MV-4-11 (cell line): ENCODE measurements at regions not wholly inside any gene's neighbourhood (a gene's known extent, or its start where the extent isn't known, plus 50 kb on each side); places are given as distances from the start of the nearest gene placed in this dataset.

Experiments used
- DNase-seq: peaks from one replicate; lab custom pipeline; 2025; lab: John Stamatoyannopoulos, UW

DNA sequence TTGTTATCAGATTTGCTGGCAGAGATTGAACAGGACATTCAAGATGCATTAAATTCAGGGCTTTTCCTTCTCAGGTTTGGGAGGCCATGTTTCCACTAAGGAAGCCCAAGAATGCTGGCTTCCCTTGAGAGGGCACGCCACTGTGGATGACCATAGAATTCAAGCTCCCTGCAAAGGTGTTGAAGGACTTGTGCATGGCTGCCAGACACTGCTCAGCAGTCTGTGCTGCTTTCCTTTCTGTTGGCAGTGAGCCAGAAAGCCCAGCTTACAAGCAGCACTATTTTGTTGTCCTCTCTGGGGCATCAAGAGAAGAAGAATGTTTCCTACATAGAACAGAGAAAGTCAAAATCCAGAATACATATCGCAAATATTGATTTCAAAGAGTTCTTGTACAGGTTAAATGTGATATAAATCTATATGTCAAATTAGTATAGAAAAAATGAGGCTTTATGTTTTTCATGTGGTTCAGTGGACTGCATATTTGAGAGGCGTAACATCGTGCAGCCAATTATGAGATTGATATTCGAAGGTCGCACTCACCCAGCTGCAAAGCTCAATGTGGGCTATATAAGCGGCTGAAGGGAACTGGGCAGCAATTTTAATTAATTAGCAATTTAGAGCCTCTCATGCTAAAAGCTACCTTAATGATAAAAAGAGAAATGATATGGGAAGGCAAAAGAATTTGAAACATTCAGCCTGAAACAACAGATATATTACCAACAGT is 103.1 kb upstream of the ISL1 start:
- DNase-seq = no peak

DNA sequence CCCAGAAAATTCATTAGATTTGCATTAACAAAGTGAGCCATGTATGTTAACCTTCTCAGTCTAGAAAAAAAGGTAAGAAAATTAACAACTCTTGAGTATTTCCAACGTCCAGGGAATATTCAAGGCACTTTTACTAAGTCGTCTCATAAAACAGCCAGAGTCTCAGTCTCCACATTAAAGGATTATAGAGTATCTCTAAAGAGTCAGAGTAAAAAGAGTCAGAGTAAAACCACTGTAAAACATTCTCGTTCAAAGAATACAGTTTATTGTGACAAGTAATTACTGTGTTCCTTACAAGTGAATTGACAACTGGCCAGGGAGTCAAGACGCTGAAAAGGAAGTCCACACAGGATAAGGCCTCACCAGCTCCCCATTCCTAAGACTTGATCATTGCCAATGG is 97.2 kb upstream of the ISL1 start:
- DNase-seq = no peak

DNA sequence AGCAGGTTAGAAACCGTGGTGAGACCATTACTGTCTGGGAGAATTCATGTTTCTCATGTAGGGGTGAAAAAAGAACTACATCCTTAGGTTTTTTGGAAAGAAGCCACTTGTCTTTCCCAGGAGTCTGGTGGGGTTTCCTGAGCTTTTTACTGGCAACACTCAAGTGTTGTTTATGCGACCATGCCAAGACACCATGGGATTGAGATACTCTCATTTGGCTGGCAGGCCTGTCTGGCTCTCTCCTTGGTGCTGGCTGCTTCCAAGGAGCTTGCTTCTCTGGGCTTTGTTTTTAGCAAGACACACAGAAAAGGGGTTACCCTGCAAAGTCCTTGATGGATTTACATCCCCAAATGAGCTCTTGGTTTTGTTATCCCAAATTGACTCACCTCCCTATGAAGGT is 80.9 kb upstream of the ISL1 start:
- DNase-seq = no peak

DNA sequence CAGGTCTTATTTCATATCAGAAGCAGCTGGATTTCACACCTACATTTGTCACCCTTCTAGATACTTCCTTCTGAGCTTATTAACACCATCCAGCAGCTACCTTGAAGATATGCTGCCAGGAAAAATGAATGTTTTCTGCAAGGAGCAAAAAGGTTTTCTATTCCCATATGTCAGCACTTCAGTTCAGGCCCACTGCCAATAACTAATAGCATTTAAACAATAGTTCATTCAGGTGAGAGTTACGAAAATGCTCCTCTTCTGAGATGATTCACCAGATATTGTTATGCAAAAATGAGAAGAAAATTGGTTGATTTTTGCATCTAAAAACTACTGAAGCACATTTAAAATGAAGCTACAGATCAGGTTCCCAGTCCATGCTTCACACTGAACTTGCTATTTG is 56.4 kb upstream of the ISL1 start:
- DNase-seq = no peak
